GM23248 (cell line): ENCODE measurements at regions not wholly inside any gene's neighbourhood (a gene's known extent, or its start where the extent isn't known, plus 50 kb on each side); places are given as distances from the start of the nearest gene placed in this dataset.

Source experiments
- DNase-seq: peaks from one replicate; pipeline ENCODE4 v3.0.0-alpha.2; 2015
- H2AFZ ChIP-seq: fragments of 200-600 bp; sonication (generic); 2 replicates; pipeline ENCODE4 v1.6.1; 2016; ENCODE audit warnings: antibody characterized with exemption
- H3F3A ChIP-seq: fragments of 200-600 bp; sonication (generic); 2 replicates; pipeline ENCODE4 v1.6.1; 2016; ENCODE audit warnings: mild to moderate bottlenecking, antibody characterized with exemption, mixed run types; ENCODE audit not compliant: insufficient read depth
- H3K27ac ChIP-seq: fragments of 200-600 bp; sonication (generic); 2 replicates; pipeline ENCODE4 v1.5.1; 2016; ENCODE audit warnings: mild to moderate bottlenecking
- H3K27me3 ChIP-seq: fragments of 200-600 bp; sonication (generic); replicated peaks from 2 replicates; pipeline ENCODE4 v1.6.1; 2016; ENCODE audit warnings: mild to moderate bottlenecking; ENCODE audit not compliant: insufficient read depth
- H3K36me3 ChIP-seq: fragments of 200-600 bp; sonication (generic); 2 replicates; pipeline ENCODE4 v1.6.1; 2016; ENCODE audit warnings: low read depth, mild to moderate bottlenecking
- H3K4me1 ChIP-seq: fragments of 200-600 bp; sonication (generic); 2 replicates; pipeline ENCODE4 v1.6.1; 2016; ENCODE audit warnings: mild to moderate bottlenecking; ENCODE audit not compliant: insufficient read depth
- H3K4me2 ChIP-seq: fragments of 200-600 bp; sonication (generic); one replicate; pipeline ENCODE4 v1.6.1; 2016; ENCODE audit warnings: mild to moderate bottlenecking; ENCODE audit not compliant: unreplicated experiment
- H3K4me3 ChIP-seq: fragments of 200-600 bp; sonication (generic); 2 replicates; pipeline ENCODE4 v1.5.1; 2016; ENCODE audit warnings: mild to moderate bottlenecking
- H3K79me2 ChIP-seq: fragments of 200-600 bp; sonication (generic); 2 replicates; pipeline ENCODE4 v1.6.1; 2016; ENCODE audit warnings: mild to moderate bottlenecking; ENCODE audit not compliant: insufficient read depth
- H3K9ac ChIP-seq: fragments of 200-600 bp; sonication (generic); 2 replicates; pipeline ENCODE4 v1.6.1; 2016; ENCODE audit warnings: mild to moderate bottlenecking
- H3K9me2 ChIP-seq: fragments of 200-600 bp; sonication (generic); 2 replicates; pipeline ENCODE4 v1.6.1; 2016; ENCODE audit warnings: mixed run types, mild to moderate bottlenecking, moderate library complexity; ENCODE audit not compliant: insufficient read depth
- H3K9me3 ChIP-seq: fragments of 200-600 bp; sonication (generic); one replicate; pipeline ENCODE4 v1.6.1; 2017; ENCODE audit warnings: low read depth
- H4K20me1 ChIP-seq: fragments of 200-600 bp; sonication (generic); 2 replicates; pipeline ENCODE4 v1.6.0; 2016; ENCODE audit not compliant: insufficient read depth
- EZH2 ChIP-seq: fragments of 200-600 bp; sonication (generic); IDR thresholded peaks from 2 replicates; pipeline ENCODE4 v1.6.1; 2018; ENCODE audit warnings: antibody characterized with exemption, mild to moderate bottlenecking; ENCODE audit not compliant: insufficient read depth, poor library complexity, severe bottlenecking
- EZH2phosphoT487 ChIP-seq: fragments of 200-600 bp; sonication (generic); IDR thresholded peaks from 2 replicates; pipeline ENCODE4 v1.6.1; 2018; ENCODE audit warnings: antibody characterized with exemption, moderate library complexity, mild to moderate bottlenecking, low read depth; ENCODE audit not compliant: insufficient read depth
- WGBS, 2 experiments: methylation state at CpG; one replicate each; pipeline ENCODE4 v1.1.6; 2015 to 2017; ENCODE audit warnings: low lambda C conversion rate in 2 of 2, low coverage in 1 of 2; ENCODE audit errors: missing lambda C conversion rate in 2 of 2; 5-methylcytosine and 5-hydroxymethylcytosine counted together
- in situ Hi-C: fragments of 300-500 bp; cut with MboI; formaldehyde crosslinking; loops from 2 replicates; pipeline ENCODE4 v1.15.0; 2020

DNA sequence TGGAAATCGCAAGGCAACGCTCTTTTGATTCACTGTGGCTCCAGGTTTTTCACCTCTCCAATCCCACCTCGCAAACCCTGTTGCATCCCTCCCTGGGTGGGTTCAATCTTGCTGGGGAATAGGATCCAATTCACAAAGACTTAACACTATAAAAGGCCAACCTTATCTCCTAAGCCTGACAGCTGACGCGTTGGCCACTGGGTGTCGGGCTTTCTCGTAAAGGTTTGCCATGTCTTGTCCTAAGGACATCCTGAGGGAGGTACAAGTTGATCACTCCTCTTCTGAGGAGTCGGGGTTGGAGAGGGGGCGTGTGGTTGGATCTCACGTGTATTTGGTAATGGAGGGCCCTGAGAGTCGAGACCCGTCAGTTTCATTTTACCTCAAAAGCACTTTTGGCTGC, 112.6 kb upstream of the FZD10 start:
- in situ Hi-C loops, result loop anchor here (10.0 kb wide), 1 partner anchor 285 kb away; the partner anchor contains the start of gene PIWIL1
- H3F3A ChIP-seq, result no peaks in the 10 kb centered on the region
- no peak for DNase-seq
- H4K20me1 ChIP-seq, result no peaks in the 10 kb centered on the region
- H3K27me3 ChIP-seq, result no peaks in the 10 kb centered on the region
- H3K9ac ChIP-seq, result no peak overlapping the region
- no peaks in the 10 kb centered on the region for H3K4me1 ChIP-seq
- no peaks in the 10 kb centered on the region for H3K9me3 ChIP-seq
- H2AFZ ChIP-seq, result no peak overlapping the region
- TF ChIP-seq EZH2phosphoT487 (no peak), EZH2 (no peak)
- no peaks in the 10 kb centered on the region for H3K79me2 ChIP-seq
- 71 to 74% methylated on average over 12 of the region's 12 CpGs for WGBS, 2 experiments
- H3K36me3 ChIP-seq, result no peaks in the 10 kb centered on the region
- no peak overlapping the region for H3K4me2 ChIP-seq
- H3K27ac ChIP-seq, result no peak overlapping the region
- no peak overlapping the region for H3K4me3 ChIP-seq
- no peaks in the 10 kb centered on the region for H3K9me2 ChIP-seq

DNA sequence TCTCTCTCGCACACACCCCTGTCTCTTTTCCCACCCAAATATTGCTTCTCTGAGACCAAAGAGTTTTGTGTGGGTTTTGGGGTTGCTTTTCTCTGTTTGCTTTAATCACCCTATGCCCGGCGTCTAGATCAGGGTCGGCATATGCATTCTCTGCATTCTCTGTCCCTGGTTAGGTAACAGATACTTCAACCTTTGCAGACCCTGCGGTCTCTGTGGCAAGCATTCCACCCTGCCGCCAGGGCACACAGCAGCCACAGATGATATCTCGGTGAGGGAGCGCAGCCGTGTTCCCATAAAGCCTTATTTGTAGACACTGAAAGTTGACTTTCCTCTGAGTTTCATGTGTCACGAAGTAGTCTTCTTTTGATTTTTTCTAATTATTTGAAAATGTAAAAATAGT, 110.4 kb upstream of the FZD10 start:
- Histone ChIP-seq H3K9me2 (no peaks in the 10 kb centered on the region), H3K4me1 (no peaks in the 10 kb centered on the region), H2AFZ (no peak overlapping the region), H3K27me3 (no peaks in the 10 kb centered on the region), H3K9ac (no peak overlapping the region), H3K4me2 (no peak overlapping the region), H4K20me1 (no peaks in the 10 kb centered on the region), H3F3A (no peaks in the 10 kb centered on the region), H3K9me3 (no peaks in the 10 kb centered on the region), H3K27ac (no peak overlapping the region), H3K79me2 (no peaks in the 10 kb centered on the region), H3K4me3 (no peak overlapping the region), H3K36me3 (no peaks in the 10 kb centered on the region)
- in situ Hi-C loops, result no loop called here
- TF ChIP-seq EZH2, result no peak
- no peak for TF ChIP-seq EZH2phosphoT487
- DNase-seq, result no peak
- WGBS, 2 experiments, result 61 to 67% methylated on average over 10 of the region's 10 CpGs

DNA sequence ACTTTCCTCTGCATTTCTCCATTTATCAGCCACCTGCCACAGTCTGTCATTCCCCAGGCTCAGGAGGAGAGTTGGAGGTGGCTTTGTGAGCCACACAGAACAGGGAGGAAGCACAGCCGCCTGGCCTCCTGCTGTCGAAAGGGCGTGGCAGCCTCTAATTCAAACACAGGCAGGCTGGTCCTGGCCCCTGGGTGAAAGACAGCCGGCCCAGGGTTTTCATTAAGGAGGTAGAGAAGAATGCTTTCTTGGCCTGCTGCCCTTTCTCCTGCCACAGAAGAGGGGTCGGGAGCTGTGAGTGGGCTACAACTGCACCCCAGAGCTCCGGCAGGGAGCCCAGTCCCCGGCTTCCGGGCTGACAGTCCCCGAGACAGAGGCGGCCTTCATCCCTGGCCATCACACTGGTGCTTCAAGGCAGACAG, 108.6 kb upstream of the FZD10 start:
- Histone ChIP-seq H3K9ac (no peak overlapping the region), H2AFZ (no peak overlapping the region), H4K20me1 (no peaks in the 10 kb centered on the region), H3K27ac (no peak overlapping the region), H3K4me3 (no peak overlapping the region), H3K4me1 (no peaks in the 10 kb centered on the region), H3K36me3 (no peaks in the 10 kb centered on the region), H3K79me2 (no peaks in the 10 kb centered on the region), H3K9me2 (no peaks in the 10 kb centered on the region), H3K27me3 (no peaks in the 10 kb centered on the region), H3F3A (no peaks in the 10 kb centered on the region), H3K9me3 (no peaks in the 10 kb centered on the region), H3K4me2 (no peak overlapping the region)
- 47 to 54% methylated on average over 10 of the region's 10 CpGs for WGBS, 2 experiments
- no peak for DNase-seq
- in situ Hi-C loops, result no loop called here
- TF ChIP-seq EZH2phosphoT487 (no peak), EZH2 (no peak)

DNA sequence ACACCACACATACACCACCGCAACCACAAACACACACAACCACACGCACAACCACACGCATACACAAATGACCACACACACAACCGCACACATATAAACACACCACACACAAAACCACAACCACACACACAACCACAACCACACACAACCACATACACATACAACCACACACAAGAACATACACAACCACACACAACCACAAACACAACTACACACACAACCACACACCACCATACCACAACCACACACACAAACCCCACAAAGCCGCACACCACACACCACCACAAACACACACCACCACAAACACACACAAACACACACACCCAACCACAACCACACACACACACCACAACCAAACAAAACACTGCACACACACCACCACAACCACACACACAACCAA, 107.5 kb upstream of the FZD10 start:
- Histone ChIP-seq H3K9ac (no peak overlapping the region), H3K9me3 (no peaks in the 10 kb centered on the region), H4K20me1 (no peaks in the 10 kb centered on the region), H3K79me2 (no peaks in the 10 kb centered on the region), H3F3A (no peaks in the 10 kb centered on the region), H3K4me2 (no peak overlapping the region), H2AFZ (no peak overlapping the region), H3K9me2 (no peaks in the 10 kb centered on the region), H3K4me1 (no peaks in the 10 kb centered on the region), H3K36me3 (no peaks in the 10 kb centered on the region), H3K27ac (no peak overlapping the region), H3K4me3 (no peak overlapping the region), H3K27me3 (no peaks in the 10 kb centered on the region)
- no peak for DNase-seq
- in situ Hi-C loops, result no loop called here
- 82 to 97% methylated on average over 5 of the region's 5 CpGs for WGBS, 2 experiments
- no peak for TF ChIP-seq EZH2phosphoT487
- TF ChIP-seq EZH2, result no peak

DNA sequence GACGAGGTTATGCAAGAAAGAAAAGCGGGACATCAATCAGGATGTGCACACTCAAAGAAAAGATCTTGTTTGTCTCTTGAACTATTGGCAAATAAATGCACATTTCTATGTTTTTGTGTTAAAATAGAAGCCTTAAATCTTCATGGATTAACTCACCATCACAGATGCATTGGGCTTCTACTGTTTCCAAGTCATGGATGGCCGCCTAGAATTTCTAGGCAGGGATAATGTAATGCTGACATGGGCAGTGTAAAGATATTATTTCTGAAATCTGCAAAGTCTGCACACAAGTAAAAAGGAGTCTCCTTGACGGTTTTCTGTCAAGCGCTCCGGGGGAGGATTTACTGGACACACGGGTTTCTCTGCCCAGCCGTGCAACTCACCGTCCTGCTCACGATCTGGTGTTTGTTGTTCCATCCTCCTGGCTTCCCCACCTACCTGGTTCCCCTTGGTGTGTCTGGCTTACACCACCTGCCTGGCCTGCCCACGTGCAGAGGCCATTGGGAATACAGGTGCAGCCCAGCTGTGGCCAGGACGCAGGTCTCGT, 103.3 kb upstream of the FZD10 start:
- Histone ChIP-seq H3K27ac (no peak overlapping the region), H3K9me3 (no peaks in the 10 kb centered on the region), H3K4me3 (no peak overlapping the region), H2AFZ (no peak overlapping the region), H3K4me2 (no peak overlapping the region), H3K27me3 (no peaks in the 10 kb centered on the region), H4K20me1 (no peaks in the 10 kb centered on the region), H3K4me1 (no peaks in the 10 kb centered on the region), H3F3A (no peaks in the 10 kb centered on the region), H3K36me3 (no peaks in the 10 kb centered on the region), H3K9me2 (no peaks in the 10 kb centered on the region), H3K9ac (no peak overlapping the region), H3K79me2 (no peaks in the 10 kb centered on the region)
- TF ChIP-seq EZH2phosphoT487 (no peak), EZH2 (no peak)
- in situ Hi-C loops, result no loop called here
- WGBS, 2 experiments, result 14 to 16% methylated on average over 13 of the region's 13 CpGs
- no peak for DNase-seq
